Endodermal cell (in vitro differentiated cells): ENCODE measurements at regions not wholly inside any gene's neighbourhood (a gene's known extent, or its start where the extent isn't known, plus 50 kb on each side); places are given as distances from the start of the nearest gene placed in this dataset.

ENCODE experiments used
- DNase-seq: peaks from one replicate; pipeline ENCODE4 v3.0.0-alpha.2; 2017
- H3K27ac ChIP-seq: 2 replicates; pipeline ENCODE4 v1.5.1; 2013; ENCODE audit warnings: mild to moderate bottlenecking, low read depth, low read length, moderate library complexity
- H3K27me3 ChIP-seq: 2 replicates; pipeline ENCODE4 v1.6.1; 2013; ENCODE audit warnings: mild to moderate bottlenecking, low read length, moderate library complexity; ENCODE audit not compliant: insufficient read depth, control insufficient read depth, poor library complexity, severe bottlenecking
- H3K36me3 ChIP-seq: 2 replicates; pipeline ENCODE4 v1.7.0; 2013; ENCODE audit warnings: mild to moderate bottlenecking, low read length, moderate library complexity; ENCODE audit not compliant: control insufficient read depth, insufficient read depth
- H3K4me1 ChIP-seq: one replicate; pipeline ENCODE4 v1.7.0; 2013; ENCODE audit warnings: low read length; ENCODE audit not compliant: control insufficient read depth, insufficient read depth
- H3K4me3 ChIP-seq: 2 replicates; pipeline ENCODE4 v1.5.1; 2013; ENCODE audit warnings: mild to moderate bottlenecking, low read length, moderate library complexity
- H3K9ac ChIP-seq: 2 replicates; pipeline ENCODE4 v1.6.1; 2013; ENCODE audit warnings: mild to moderate bottlenecking, low read length, moderate library complexity; ENCODE audit not compliant: poor library complexity, severe bottlenecking; ENCODE audit errors: extremely low read depth
- H3K9me3 ChIP-seq: 2 replicates; pipeline ENCODE4 v1.6.1; 2013; ENCODE audit warnings: mild to moderate bottlenecking, low read length, moderate library complexity; ENCODE audit not compliant: control insufficient read depth
- H3K27ac Mint-ChIP-seq: 2 replicates; pipeline ENCODE4 v1.8.0; 2020; ENCODE audit warnings: mixed read lengths
- H3K27me3 Mint-ChIP-seq: 2 replicates; pipeline ENCODE4 v1.8.0; 2021; ENCODE audit warnings: mild to moderate bottlenecking, mixed read lengths; ENCODE audit not compliant: insufficient read depth
- H3K36me3 Mint-ChIP-seq: 2 replicates; pipeline ENCODE4 v1.8.0; 2020; ENCODE audit warnings: low read depth, mixed read lengths
- H3K4me1 Mint-ChIP-seq: 2 replicates; pipeline ENCODE4 v1.8.0; 2020; ENCODE audit warnings: mixed read lengths
- H3K4me3 Mint-ChIP-seq: 2 replicates; pipeline ENCODE4 v1.8.0; 2020; ENCODE audit warnings: mild to moderate bottlenecking, moderate library complexity, mixed read lengths
- H3K9me3 Mint-ChIP-seq: 2 replicates; pipeline ENCODE4 v1.8.0; 2020; ENCODE audit warnings: mild to moderate bottlenecking, mixed read lengths
- WGBS, 2 experiments: methylation state at CpG; one replicate each; pipeline versions ENCODE4 v1.1.5 to v1.1.7; 2013; ENCODE audit warnings: missing lambda C conversion rate in 2 of 2, mixed read lengths in 1 of 2; ENCODE audit not compliant: insufficient coverage in 1 of 2, insufficient read length in 1 of 2; 5-methylcytosine and 5-hydroxymethylcytosine counted together
- TF ChIP-seq, protein P1 (sequence below): fragments of 200-600 bp; sonication (generic); conservative IDR thresholded peaks from 2 replicates; pipeline ENCODE4 v1.5.0; 2021; ENCODE audit warnings: antibody characterized with exemption, mild to moderate bottlenecking

DNA sequence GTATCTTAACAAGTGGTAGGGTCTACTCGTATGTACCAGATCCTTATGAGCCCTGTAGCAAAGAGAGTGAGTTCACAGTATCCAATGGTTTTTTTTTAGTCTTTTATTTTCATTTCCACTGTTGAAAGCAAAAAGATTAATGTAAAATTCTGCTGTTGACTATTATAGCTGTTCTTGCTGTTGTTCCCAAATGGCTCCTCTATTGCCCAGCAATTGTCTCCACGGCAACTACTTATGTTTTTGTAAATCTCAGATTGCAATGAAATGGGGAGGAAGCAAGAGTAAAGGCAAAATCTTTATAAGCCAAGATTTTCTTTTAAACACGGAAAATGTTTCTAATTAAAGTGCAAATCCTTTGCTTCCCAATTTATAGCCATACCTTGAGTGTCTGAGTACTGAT lies 406.1 kb downstream of the EPM2A start:
- no peak overlapping the region for H3K27ac ChIP-seq
- Mint-ChIP-seq H3K36me3 (no peaks in the 10 kb centered on the region), H3K9me3 (no peaks in the 10 kb centered on the region), H3K4me3 (no peak overlapping the region), H3K4me1 (no peaks in the 10 kb centered on the region), H3K27me3 (no peaks in the 10 kb centered on the region), H3K27ac (no peak overlapping the region)
- H3K9me3 ChIP-seq = no peaks in the 10 kb centered on the region
- no peaks in the 10 kb centered on the region for H3K36me3 ChIP-seq
- TF ChIP-seq, protein P1, sequence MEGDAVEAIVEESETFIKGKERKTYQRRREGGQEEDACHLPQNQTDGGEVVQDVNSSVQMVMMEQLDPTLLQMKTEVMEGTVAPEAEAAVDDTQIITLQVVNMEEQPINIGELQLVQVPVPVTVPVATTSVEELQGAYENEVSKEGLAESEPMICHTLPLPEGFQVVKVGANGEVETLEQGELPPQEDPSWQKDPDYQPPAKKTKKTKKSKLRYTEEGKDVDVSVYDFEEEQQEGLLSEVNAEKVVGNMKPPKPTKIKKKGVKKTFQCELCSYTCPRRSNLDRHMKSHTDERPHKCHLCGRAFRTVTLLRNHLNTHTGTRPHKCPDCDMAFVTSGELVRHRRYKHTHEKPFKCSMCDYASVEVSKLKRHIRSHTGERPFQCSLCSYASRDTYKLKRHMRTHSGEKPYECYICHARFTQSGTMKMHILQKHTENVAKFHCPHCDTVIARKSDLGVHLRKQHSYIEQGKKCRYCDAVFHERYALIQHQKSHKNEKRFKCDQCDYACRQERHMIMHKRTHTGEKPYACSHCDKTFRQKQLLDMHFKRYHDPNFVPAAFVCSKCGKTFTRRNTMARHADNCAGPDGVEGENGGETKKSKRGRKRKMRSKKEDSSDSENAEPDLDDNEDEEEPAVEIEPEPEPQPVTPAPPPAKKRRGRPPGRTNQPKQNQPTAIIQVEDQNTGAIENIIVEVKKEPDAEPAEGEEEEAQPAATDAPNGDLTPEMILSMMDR = no peak
- no peak for DNase-seq
- no peaks in the 10 kb centered on the region for H3K4me1 ChIP-seq
- no peak overlapping the region for H3K4me3 ChIP-seq
- no peak overlapping the region for H3K9ac ChIP-seq
- WGBS, 2 experiments = 89 to 100% methylated on average over 2 to 3 of the region's 3 CpGs
- no peaks in the 10 kb centered on the region for H3K27me3 ChIP-seq

DNA sequence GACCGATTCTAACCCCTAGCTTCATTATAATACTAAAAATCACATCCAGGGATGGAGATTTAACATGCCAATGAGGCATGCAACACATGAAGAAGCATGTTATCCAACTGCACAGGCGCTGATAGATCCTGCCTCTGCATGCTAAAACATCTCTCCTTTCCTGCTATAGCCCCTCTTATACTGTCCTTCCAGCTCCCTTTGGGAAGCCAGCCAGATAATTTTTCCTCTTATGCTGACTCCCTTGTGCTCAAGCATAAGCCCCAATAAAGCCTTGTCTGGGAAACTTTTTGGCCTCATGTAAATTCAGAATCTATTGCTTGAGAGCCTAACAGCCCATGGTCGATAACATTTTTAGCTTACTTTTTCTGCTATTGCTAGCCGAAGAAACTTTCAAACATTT lies 404.3 kb downstream of the EPM2A start:
- H3K4me1 ChIP-seq = no peaks in the 10 kb centered on the region
- H3K9me3 Mint-ChIP-seq = no peaks in the 10 kb centered on the region
- H3K27me3 ChIP-seq = no peaks in the 10 kb centered on the region
- no peaks in the 10 kb centered on the region for H3K36me3 Mint-ChIP-seq
- no peak overlapping the region for H3K27ac Mint-ChIP-seq
- no peak overlapping the region for H3K4me3 ChIP-seq
- H3K27ac ChIP-seq = no peak overlapping the region
- H3K9me3 ChIP-seq = no peaks in the 10 kb centered on the region
- WGBS, 2 experiments = 94 to 98% methylated on average over 3 to 4 of the region's 4 CpGs
- H3K27me3 Mint-ChIP-seq = no peaks in the 10 kb centered on the region
- no peak overlapping the region for H3K9ac ChIP-seq
- TF ChIP-seq, protein P1 = no peak
- H3K4me3 Mint-ChIP-seq = no peak overlapping the region
- no peaks in the 10 kb centered on the region for H3K36me3 ChIP-seq
- DNase-seq = no peak
- no peaks in the 10 kb centered on the region for H3K4me1 Mint-ChIP-seq

DNA sequence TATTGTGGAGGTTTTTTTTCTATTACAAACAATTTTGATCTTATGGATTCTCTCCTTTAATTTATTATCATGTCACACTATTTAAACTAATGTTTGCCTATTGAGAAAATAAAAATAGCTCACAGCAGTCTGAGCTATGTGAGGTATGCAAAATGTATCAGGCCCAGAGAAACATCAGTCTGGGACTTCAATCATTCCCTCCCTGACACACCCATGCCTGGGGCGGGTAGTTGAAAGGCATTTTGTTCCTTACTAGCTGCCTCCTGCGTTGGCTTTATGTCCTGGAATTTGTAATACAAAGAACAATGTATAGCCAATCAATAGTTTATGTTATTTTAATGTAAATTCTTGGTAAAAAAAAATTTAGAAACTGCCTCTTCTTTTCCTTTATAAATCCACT lies 403.3 kb downstream of the EPM2A start:
- Histone ChIP-seq H3K27me3 (no peaks in the 10 kb centered on the region), H3K9ac (no peak overlapping the region), H3K4me1 (no peaks in the 10 kb centered on the region), H3K4me3 (no peak overlapping the region), H3K36me3 (no peaks in the 10 kb centered on the region), H3K27ac (no peak overlapping the region), H3K9me3 (no peaks in the 10 kb centered on the region)
- H3K4me3 Mint-ChIP-seq = no peak overlapping the region
- no peak overlapping the region for H3K27ac Mint-ChIP-seq
- H3K27me3 Mint-ChIP-seq = no peaks in the 10 kb centered on the region
- H3K9me3 Mint-ChIP-seq = no peaks in the 10 kb centered on the region
- TF ChIP-seq, protein P1 = no peak
- no peaks in the 10 kb centered on the region for H3K4me1 Mint-ChIP-seq
- DNase-seq = no peak
- no peaks in the 10 kb centered on the region for H3K36me3 Mint-ChIP-seq
- 89% methylated on average over 1 of the region's 2 CpGs; no CpG with 5 or more reads in 1 of the 2 experiments for WGBS, 2 experiments
